ENCODE measurements at regions not wholly inside any gene's neighbourhood (a gene's known extent, or its start where the extent isn't known, plus 50 kb on each side); places are given as distances from the start of the nearest gene placed in this dataset.

- TF ChIP-seq CTCF (IDR thresholded peaks at IDR 0.05) (no peak), POLR2A (IDR thresholded peaks at IDR 0.05; ENCODE audit: low read depth) (no peak)
Measured at GRCh38 chr13:50714891-50715290, 128.6 kb downstream of the DLEU7 start.

All from esophagus muscularis mucosa (tissue), 3 donors.